GM20000 (cell line): ENCODE measurements at regions not wholly inside any gene's neighbourhood (a gene's known extent, or its start where the extent isn't known, plus 50 kb on each side); places are given as distances from the start of the nearest gene placed in this dataset.

ENCODE experiments used
- DNase-seq: peaks from one replicate; pipeline ENCODE4 v3.0.0; 2012; ENCODE audit warnings: low spot score
- TF ChIP-seq, protein P1 (sequence below): IDR thresholded peaks from 2 replicates; pipeline ENCODE4 v1.5.1; 2012; ENCODE audit warnings: mild to moderate bottlenecking, control low read depth; ENCODE audit errors: extremely low read depth, missing control alignments

DNA sequence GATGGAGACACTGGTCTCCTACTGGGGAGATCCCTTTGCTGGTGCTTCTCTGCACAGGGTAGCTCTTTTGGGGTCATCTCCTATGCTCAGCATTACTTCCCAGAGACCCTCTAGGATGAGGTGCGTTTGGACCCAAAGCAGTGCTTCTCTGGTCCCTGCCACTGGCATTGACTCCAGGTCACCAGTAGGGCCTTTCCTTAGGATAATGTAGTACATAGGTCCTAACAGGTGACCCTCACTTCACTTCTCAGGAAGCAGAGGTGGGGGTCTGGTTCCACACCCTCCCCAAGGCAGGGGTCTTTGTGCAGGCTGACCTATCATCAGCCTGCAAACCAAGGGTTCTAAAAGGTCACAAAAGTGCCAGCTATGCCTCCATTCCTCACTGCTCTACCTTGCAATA, 145.8 kb upstream of the HS6ST1 start:
- no peak for DNase-seq
- TF ChIP-seq, protein P1, sequence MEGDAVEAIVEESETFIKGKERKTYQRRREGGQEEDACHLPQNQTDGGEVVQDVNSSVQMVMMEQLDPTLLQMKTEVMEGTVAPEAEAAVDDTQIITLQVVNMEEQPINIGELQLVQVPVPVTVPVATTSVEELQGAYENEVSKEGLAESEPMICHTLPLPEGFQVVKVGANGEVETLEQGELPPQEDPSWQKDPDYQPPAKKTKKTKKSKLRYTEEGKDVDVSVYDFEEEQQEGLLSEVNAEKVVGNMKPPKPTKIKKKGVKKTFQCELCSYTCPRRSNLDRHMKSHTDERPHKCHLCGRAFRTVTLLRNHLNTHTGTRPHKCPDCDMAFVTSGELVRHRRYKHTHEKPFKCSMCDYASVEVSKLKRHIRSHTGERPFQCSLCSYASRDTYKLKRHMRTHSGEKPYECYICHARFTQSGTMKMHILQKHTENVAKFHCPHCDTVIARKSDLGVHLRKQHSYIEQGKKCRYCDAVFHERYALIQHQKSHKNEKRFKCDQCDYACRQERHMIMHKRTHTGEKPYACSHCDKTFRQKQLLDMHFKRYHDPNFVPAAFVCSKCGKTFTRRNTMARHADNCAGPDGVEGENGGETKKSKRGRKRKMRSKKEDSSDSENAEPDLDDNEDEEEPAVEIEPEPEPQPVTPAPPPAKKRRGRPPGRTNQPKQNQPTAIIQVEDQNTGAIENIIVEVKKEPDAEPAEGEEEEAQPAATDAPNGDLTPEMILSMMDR: no peak

DNA sequence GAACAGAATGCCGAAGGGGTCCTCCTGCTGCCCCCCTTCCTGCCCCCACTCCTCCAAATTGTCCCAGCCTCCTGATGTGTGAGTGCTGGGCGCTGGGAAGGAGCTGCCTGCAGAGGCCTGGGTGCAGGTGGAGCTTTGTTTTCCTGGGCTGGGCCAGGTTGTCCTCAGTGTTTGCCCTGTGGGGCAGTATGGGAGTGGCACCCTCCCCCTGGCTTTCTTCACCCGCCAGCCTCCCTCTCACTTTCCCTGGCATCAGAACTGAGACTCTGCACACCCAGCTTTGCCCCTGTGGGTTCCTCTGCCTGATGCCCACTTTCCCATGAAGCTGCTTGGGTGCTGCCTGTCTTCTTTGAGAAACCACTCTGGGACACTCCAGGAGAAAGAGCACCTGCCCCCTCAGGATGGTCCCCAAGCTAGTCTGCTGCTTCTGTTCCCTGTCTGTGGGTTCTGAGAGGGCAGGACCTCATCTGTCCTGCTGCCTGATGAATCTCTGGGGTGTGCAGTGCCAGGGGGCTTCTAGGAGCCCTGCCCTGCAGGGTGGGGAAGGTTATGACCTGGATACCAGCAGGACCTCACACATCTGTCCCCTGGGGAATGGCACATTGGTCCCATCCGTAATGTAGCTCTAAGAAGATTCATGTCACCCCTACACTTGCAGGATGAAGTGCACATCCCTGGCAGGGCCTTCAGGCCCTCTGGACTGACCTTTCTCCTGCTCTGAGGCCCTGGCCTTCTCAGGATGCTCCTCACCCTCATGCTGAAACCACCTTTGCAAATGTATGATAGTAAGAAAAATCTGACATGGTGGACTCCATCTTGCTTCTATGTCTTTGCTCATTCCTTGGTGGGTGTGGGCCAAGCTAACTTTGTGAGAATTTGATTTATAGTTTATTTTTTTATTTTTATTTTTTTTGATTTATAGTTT, 146.8 kb upstream of the HS6ST1 start:
- TF ChIP-seq, protein P1: no peak
- no peak for DNase-seq

DNA sequence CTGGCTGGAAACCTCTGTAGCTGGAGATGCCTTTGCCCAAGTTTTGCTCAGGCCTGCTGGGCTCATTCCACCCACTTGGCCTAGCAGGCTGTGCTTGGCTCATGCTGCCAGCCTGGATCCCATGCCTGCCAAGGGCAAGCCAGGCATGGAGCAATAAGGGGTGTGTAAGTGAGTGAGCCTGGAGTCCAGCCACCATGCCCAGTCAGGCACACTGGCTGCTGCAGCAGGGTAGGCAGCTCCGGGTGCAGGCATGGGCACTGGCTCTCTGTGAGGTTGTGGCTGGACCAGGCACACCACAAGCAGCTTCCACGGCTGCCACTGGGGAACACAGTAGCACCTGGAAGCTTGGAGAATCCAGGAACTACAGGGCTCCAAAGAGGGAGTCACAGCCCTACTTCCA, 147.7 kb upstream of the HS6ST1 start:
- TF ChIP-seq, protein P1: no peak
- no peak for DNase-seq

- DNase-seq: no peak
- TF ChIP-seq, protein P1: no peak
Measured at GRCh38 chr2:128466776-128467175, 148.1 kb upstream of the HS6ST1 start.

DNA sequence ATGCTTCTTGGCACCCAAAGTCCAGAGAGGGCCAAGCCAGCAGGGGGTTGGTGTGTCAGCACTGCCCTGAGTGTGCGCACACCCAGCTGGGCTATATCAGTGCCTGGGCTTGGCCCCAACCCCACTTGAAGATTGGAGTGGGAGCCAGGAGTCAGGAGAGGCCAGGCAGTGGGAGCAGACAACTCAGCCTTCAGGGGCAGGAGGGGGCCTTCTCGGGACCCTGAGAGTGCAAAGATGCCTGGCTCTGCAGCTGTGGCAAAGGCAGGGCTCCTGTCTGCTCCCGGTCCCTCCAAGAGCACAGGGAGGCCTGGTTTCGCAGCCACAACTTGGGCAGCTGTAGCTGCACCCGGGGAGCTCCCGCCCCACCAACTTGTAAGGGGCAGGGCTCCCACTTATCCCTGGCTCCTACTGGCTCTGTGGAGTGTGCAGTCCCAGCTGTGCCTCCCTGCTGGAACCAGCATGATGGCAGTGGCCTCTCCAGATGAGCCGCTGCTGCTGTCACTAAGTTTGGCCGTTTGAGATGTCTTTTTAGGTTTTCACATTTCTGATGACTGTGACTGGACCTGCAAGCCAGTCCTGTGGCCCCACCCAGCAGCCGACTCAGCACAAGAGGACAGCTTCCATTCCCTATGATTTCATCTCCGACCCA, 148.8 kb upstream of the HS6ST1 start:
- TF ChIP-seq, protein P1: no peak
- no peak for DNase-seq

GRCh38 chr2:128468186-128468920, 149.7 kb upstream of the HS6ST1 start:
- no peak for DNase-seq
- TF ChIP-seq, protein P1: no peak
